GM23338 (cell line): ENCODE measurements at regions not wholly inside any gene's neighbourhood (a gene's known extent, or its start where the extent isn't known, plus 50 kb on each side); places are given as distances from the start of the nearest gene placed in this dataset.
"Not testable (repeated sequence)": the region's sequence is repeated elsewhere in the genome, so short reads cannot be mapped to it uniquely, and the experiment has no call there.

Source experiments
- CREB1 ChIP-seq: fragments of 250-450 bp; sonication (Bioruptor Pico); IDR thresholded peaks from 2 replicates; pipeline ENCODE4 v1.5.0; 2020; ENCODE audit warnings: low read depth, mild to moderate bottlenecking, moderate library complexity
- CTCF ChIP-seq, 2 experiments: fragments of 200-600 bp in 1 of 2; sonication (generic) in 1 of 2; conservative IDR thresholded peaks; 2 replicates each; pipeline versions ENCODE4 v1.5.1 to v1.6.1; 2016 to 2017; ENCODE audit warnings: antibody characterized with exemption in 2 of 2, low read depth in 2 of 2, mild to moderate bottlenecking in 2 of 2, moderate library complexity in 1 of 2
- ETS1 ChIP-seq: IDR thresholded peaks from 2 replicates; pipeline ENCODE4 v1.6.1; 2016; ENCODE audit warnings: antibody characterized with exemption
- EZH2 ChIP-seq: fragments of 200-600 bp; sonication (generic); IDR thresholded peaks from one replicate; pipeline ENCODE4 v1.8.0; 2017; ENCODE audit warnings: antibody characterized with exemption, mild to moderate bottlenecking, low read depth; ENCODE audit not compliant: unreplicated experiment
- EZH2phosphoT487 ChIP-seq: fragments of 200-600 bp; sonication (generic); IDR thresholded peaks from one replicate; pipeline ENCODE4 v1.8.1; 2018; ENCODE audit warnings: antibody characterized with exemption; ENCODE audit not compliant: unreplicated experiment
- JUNB ChIP-seq: IDR thresholded peaks from one replicate; pipeline ENCODE4 v1.6.1; 2016; ENCODE audit warnings: antibody characterized with exemption; ENCODE audit not compliant: unreplicated experiment
- POLR2AphosphoS5 ChIP-seq: IDR thresholded peaks from 2 replicates; pipeline ENCODE4 v1.6.1; 2016; ENCODE audit warnings: antibody characterized with exemption, low read depth
- REST ChIP-seq: IDR thresholded peaks from one replicate; pipeline ENCODE4 v1.6.1; 2018; ENCODE audit warnings: antibody characterized with exemption; ENCODE audit not compliant: unreplicated experiment
- STAT1 ChIP-seq: IDR thresholded peaks from one replicate; pipeline ENCODE4 v1.6.1; 2016; ENCODE audit warnings: antibody characterized with exemption; ENCODE audit not compliant: unreplicated experiment
- ZNF114 ChIP-seq: fragments of 250-450 bp; sonication (Bioruptor Pico); IDR thresholded peaks from 2 replicates; pipeline ENCODE4 v1.5.0; 2020; ENCODE audit warnings: mild to moderate bottlenecking, moderate library complexity

GRCh38 chr2:111433892-111434607 is 313.3 kb downstream of the BCL2L11 start:
- not testable (repeated sequence) for TF ChIP-seq CTCF (conservative IDR thresholded peaks at IDR 0.05; ENCODE audit: low read depth in 2 of 2); POLR2AphosphoS5; EZH2phosphoT487; EZH2; REST; JUNB; ETS1; ZNF114 (CRISPR knock-in tag); STAT1; CREB1
